Keratinocyte (primary cell): ENCODE measurements at regions not wholly inside any gene's neighbourhood (a gene's known extent, or its start where the extent isn't known, plus 50 kb on each side); places are given as distances from the start of the nearest gene placed in this dataset.
"Not testable (repeated sequence)": the region's sequence is repeated elsewhere in the genome, so short reads cannot be mapped to it uniquely, and the experiment has no call there.

Experiments used
- DNase-seq: peaks from one replicate; pipeline ENCODE4 v3.0.0-alpha.2; 2011; ENCODE audit warnings: low read depth, missing footprints, low spot score
- FAIRE-seq: peaks from 2 replicates; lab custom pipeline; 2011; peaks lifted over from hg19 to GRCh38; lab: Jason Lieb, UNC
- H2AFZ ChIP-seq: 2 replicates; pipeline ENCODE4 v1.6.0; 2012; ENCODE audit warnings: low read length, control low read depth, inconsistent platforms; ENCODE audit not compliant: control insufficient read depth
- H3K27ac ChIP-seq: 2 replicates; pipeline ENCODE4 v1.5.1; 2011; ENCODE audit warnings: low read length; ENCODE audit not compliant: control insufficient read depth, insufficient read depth
- H3K27me3 ChIP-seq: 3 replicates; pipeline ENCODE4 v1.6.0; 2011; ENCODE audit warnings: low read length; ENCODE audit not compliant: control insufficient read depth, insufficient read depth; ENCODE audit errors: extremely low read depth
- H3K36me3 ChIP-seq, 2 experiments: 2 replicates in 1 of 2; 3 replicates in 1 of 2; pipeline ENCODE4 v1.5.1; 2011; ENCODE audit warnings: low read length in 2 of 2, mild to moderate bottlenecking in 1 of 2; ENCODE audit not compliant: control insufficient read depth in 2 of 2, insufficient read depth in 2 of 2; ENCODE audit errors: extremely low read depth in 1 of 2
- H3K4me1 ChIP-seq: 3 replicates; pipeline ENCODE4 v1.5.1; 2011; ENCODE audit warnings: low read length; ENCODE audit not compliant: control insufficient read depth, insufficient read depth; ENCODE audit errors: extremely low read depth
- H3K4me2 ChIP-seq: 3 replicates; pipeline ENCODE4 v1.6.0; 2011; ENCODE audit warnings: low read depth, low read length; ENCODE audit not compliant: control insufficient read depth, insufficient read depth; ENCODE audit errors: extremely low read depth
- H3K4me3 ChIP-seq, 3 experiments: fragments of 200-600 bp in 1 of 3; sonication (generic) in 1 of 3; 2 replicates in 2 of 3; 3 replicates in 1 of 3; pipeline ENCODE4 v1.5.1; 2011 to 2016; ENCODE audit warnings: low read length in 3 of 3, mild to moderate bottlenecking in 3 of 3, control low read depth in 2 of 3, inconsistent platforms in 1 of 3, low read depth in 1 of 3, mixed read lengths in 1 of 3, mixed run types in 1 of 3, moderate library complexity in 1 of 3; ENCODE audit not compliant: control insufficient read depth in 2 of 3, insufficient read depth in 2 of 3; ENCODE audit errors: extremely low read depth in 1 of 3
- H3K79me2 ChIP-seq: 2 replicates; pipeline ENCODE4 v1.6.0; 2012; ENCODE audit warnings: low read length; ENCODE audit not compliant: control insufficient read depth, insufficient read depth
- H3K9ac ChIP-seq: 3 replicates; pipeline ENCODE4 v1.6.0; 2011; ENCODE audit warnings: low read length; ENCODE audit not compliant: control insufficient read depth, insufficient read depth; ENCODE audit errors: extremely low read depth
- H3K9me1 ChIP-seq: 3 replicates; pipeline ENCODE4 v1.6.0; 2011; ENCODE audit warnings: low read length; ENCODE audit not compliant: control insufficient read depth, insufficient read depth; ENCODE audit errors: extremely low read depth
- H3K9me3 ChIP-seq: 2 replicates; pipeline ENCODE4 v1.5.1; 2012; ENCODE audit warnings: low read depth, low read length; ENCODE audit not compliant: control insufficient read depth
- H4K20me1 ChIP-seq: 3 replicates; pipeline ENCODE4 v1.6.0; 2011; ENCODE audit warnings: low read length; ENCODE audit not compliant: control insufficient read depth, insufficient read depth; ENCODE audit errors: extremely low read depth
- CTCF ChIP-seq, 3 experiments: IDR thresholded peaks in 1 of 3; conservative IDR thresholded peaks in 1 of 3; optimal IDR thresholded peaks in 1 of 3; 2 replicates in 2 of 3; 3 replicates in 1 of 3; pipeline versions ENCODE3 to v1.5.1; 2011; ENCODE audit warnings: low read length in 3 of 3, mild to moderate bottlenecking in 3 of 3, moderate library complexity in 2 of 3, control low read depth in 1 of 3, inconsistent platforms in 1 of 3; ENCODE audit not compliant: insufficient read depth in 2 of 3; ENCODE audit errors: extremely low read depth in 1 of 3
- EZH2 ChIP-seq: IDR thresholded peaks from one replicate; pipeline ENCODE4 v1.6.1; 2012; ENCODE audit warnings: inconsistent platforms, mild to moderate bottlenecking, low read length, moderate library complexity
- dilution Hi-C: fragments of 300-500 bp; cut with MboI; formaldehyde crosslinking; loops from one replicate; pipeline ENCODE4 v1.7.0; 2020; ENCODE audit warnings: low sequenced_read_pairs; ENCODE audit not compliant: extremely low pct_ligation_motif_present

- Histone ChIP-seq H3K27me3 (no peaks in the 10 kb centered on the region), H2AFZ (no peak overlapping the region), H3K27ac (no peak overlapping the region), H3K9ac (no peak overlapping the region), H4K20me1 (no peaks in the 10 kb centered on the region), H3K4me2 (no peak overlapping the region), H3K4me3 (no peak overlapping the region), H3K79me2 (no peaks in the 10 kb centered on the region), H3K4me1 (no peaks in the 10 kb centered on the region), H3K36me3 (no peaks in the 10 kb centered on the region), H3K9me3 (no peaks in the 10 kb centered on the region), H3K9me1 (no peaks in the 10 kb centered on the region)
- DNase-seq = no peak
- no peak for FAIRE-seq
- dilution Hi-C loops = no loop called here
- TF ChIP-seq CTCF (optimal IDR thresholded peaks at IDR 0.05 in 1 of 3, IDR thresholded peaks at IDR 0.05 in 1 of 3, conservative IDR thresholded peaks at IDR 0.05 in 1 of 3; ENCODE audit: extremely low read depth in 1 of 3, insufficient read depth in 2 of 3, low read length in 3 of 3) = no peak
- TF ChIP-seq EZH2 = no peak
Measured at GRCh38 chr14:41532255-41532654, 74.4 kb upstream of the LRFN5 start.

- H3K9ac ChIP-seq = no peak overlapping the region
- H4K20me1 ChIP-seq = no peaks in the 10 kb centered on the region
- H3K27ac ChIP-seq = no peak overlapping the region
- H3K27me3 ChIP-seq = no peaks in the 10 kb centered on the region
- H2AFZ ChIP-seq = no peak overlapping the region
- no peaks in the 10 kb centered on the region for H3K9me3 ChIP-seq
- no peak for TF ChIP-seq CTCF (optimal IDR thresholded peaks at IDR 0.05 in 1 of 3, IDR thresholded peaks at IDR 0.05 in 1 of 3, conservative IDR thresholded peaks at IDR 0.05 in 1 of 3; ENCODE audit: extremely low read depth in 1 of 3, insufficient read depth in 2 of 3, low read length in 3 of 3)
- no peak for TF ChIP-seq EZH2
- H3K36me3 ChIP-seq = no peaks in the 10 kb centered on the region
- H3K79me2 ChIP-seq = no peaks in the 10 kb centered on the region
- dilution Hi-C loops = no loop called here
- no peak for DNase-seq
- H3K4me2 ChIP-seq = no peak overlapping the region
- no peak overlapping the region for H3K4me3 ChIP-seq
- no peaks in the 10 kb centered on the region for H3K9me1 ChIP-seq
- peaks cover 2% of the 10 kb centered on the region for H3K4me1 ChIP-seq
- no peak for FAIRE-seq
Measured at GRCh38 chr14:41521891-41522290, 84.8 kb upstream of the LRFN5 start.

DNA sequence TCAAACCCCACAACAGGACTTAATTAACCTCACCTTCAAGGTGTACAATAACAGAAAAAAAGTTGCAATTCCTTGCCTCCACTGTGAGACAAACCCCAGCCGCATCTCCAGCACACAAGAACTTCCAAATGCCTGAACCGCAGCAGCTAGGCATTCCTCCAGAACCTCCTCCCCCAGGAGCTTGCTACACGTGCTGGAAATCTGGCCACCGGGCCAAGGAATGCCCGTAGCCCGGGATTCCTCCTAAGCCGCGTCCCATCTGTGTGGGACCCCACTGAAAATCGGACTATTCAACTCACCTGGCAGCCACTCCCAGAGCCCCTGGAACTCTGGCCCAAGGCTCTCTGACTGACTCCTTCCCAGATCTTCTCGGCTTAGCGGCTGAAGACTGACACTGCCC, 88.6 kb upstream of the LRFN5 start:
- H3K79me2 ChIP-seq, H3K4me1 ChIP-seq, dilution Hi-C loops, H2AFZ ChIP-seq, H3K9me3 ChIP-seq, H3K4me3 ChIP-seq, H3K27ac ChIP-seq, DNase-seq, H3K27me3 ChIP-seq, H3K36me3 ChIP-seq, H3K4me2 ChIP-seq, H3K9ac ChIP-seq, H3K9me1 ChIP-seq, FAIRE-seq, H4K20me1 ChIP-seq: not testable (repeated sequence)
